Panc1 (cell line): ENCODE measurements at regions not wholly inside any gene's neighbourhood (a gene's known extent, or its start where the extent isn't known, plus 50 kb on each side); places are given as distances from the start of the nearest gene placed in this dataset.

Experiments
- CTCF ChIP-seq: fragments of 450-650 bp; IDR thresholded peaks from 2 replicates; pipeline ENCODE4 v1.5.1; 2017; ENCODE audit warnings: mild to moderate bottlenecking
- POLR2AphosphoS5 ChIP-seq: IDR thresholded peaks from 2 replicates; pipeline ENCODE4 v1.6.1; 2012; ENCODE audit warnings: mild to moderate bottlenecking, low read depth, low read length, moderate library complexity
- REST ChIP-seq, 2 experiments: IDR thresholded peaks; 2 replicates each; pipeline ENCODE4 v1.6.1; 2011 to 2012; ENCODE audit warnings: low read depth in 2 of 2, control low read depth in 1 of 2, low read length in 1 of 2, mild to moderate bottlenecking in 1 of 2, moderate library complexity in 1 of 2; ENCODE audit not compliant: insufficient read depth in 1 of 2
- SIN3A ChIP-seq: IDR thresholded peaks from 2 replicates; pipeline ENCODE4 v1.6.1; 2012; ENCODE audit warnings: low read depth, mild to moderate bottlenecking, low read length, moderate library complexity, borderline replicate concordance; ENCODE audit not compliant: insufficient read depth
- TCF7L2 ChIP-seq: IDR thresholded peaks from 2 replicates; pipeline ENCODE4 v1.6.1; 2011; ENCODE audit warnings: mild to moderate bottlenecking, low read depth, low read length, inconsistent platforms

- TF ChIP-seq CTCF (no peak), REST (IDR thresholded peaks at IDR 0.05; ENCODE audit: insufficient read depth in 1 of 2, low read depth in 2 of 2, low read length in 1 of 2) (no peak), POLR2AphosphoS5 (no peak), TCF7L2 (no peak), SIN3A (no peak)
Measured at GRCh38 chr2:41867553-41867952, 180.3 kb upstream of the PKDCC start.
